ENCODE measurements at regions not wholly inside any gene's neighbourhood (a gene's known extent, or its start where the extent isn't known, plus 50 kb on each side); places are given as distances from the start of the nearest gene placed in this dataset.

GRCh38 chr6:14360565-14360964 lies 243.0 kb downstream of the CD83 start:
- H3K14ac ChIP-seq (ENCODE audit: insufficient read depth, low read length), result no peak overlapping the region; the same call in 1 of the 2 replicates
- H3K4me1 Mint-ChIP-seq, result peaks cover 54 to 76% of the 10 kb centered on the region in 2 experiments
- H4K20me1 ChIP-seq (ENCODE audit: control insufficient read depth, insufficient read depth, insufficient read length), result no peaks in the 10 kb centered on the region

More at GRCh38 chr6:14360565-14360964, 243.0 kb downstream of the CD83 start:
- TF ChIP-seq, protein P1, sequence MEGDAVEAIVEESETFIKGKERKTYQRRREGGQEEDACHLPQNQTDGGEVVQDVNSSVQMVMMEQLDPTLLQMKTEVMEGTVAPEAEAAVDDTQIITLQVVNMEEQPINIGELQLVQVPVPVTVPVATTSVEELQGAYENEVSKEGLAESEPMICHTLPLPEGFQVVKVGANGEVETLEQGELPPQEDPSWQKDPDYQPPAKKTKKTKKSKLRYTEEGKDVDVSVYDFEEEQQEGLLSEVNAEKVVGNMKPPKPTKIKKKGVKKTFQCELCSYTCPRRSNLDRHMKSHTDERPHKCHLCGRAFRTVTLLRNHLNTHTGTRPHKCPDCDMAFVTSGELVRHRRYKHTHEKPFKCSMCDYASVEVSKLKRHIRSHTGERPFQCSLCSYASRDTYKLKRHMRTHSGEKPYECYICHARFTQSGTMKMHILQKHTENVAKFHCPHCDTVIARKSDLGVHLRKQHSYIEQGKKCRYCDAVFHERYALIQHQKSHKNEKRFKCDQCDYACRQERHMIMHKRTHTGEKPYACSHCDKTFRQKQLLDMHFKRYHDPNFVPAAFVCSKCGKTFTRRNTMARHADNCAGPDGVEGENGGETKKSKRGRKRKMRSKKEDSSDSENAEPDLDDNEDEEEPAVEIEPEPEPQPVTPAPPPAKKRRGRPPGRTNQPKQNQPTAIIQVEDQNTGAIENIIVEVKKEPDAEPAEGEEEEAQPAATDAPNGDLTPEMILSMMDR (conservative IDR thresholded peaks at IDR 0.05), result no peak
- Histone ChIP-seq H2BK12ac (ENCODE audit: insufficient read length, low read depth, low read length) (no peak overlapping the region), H3K23ac (ENCODE audit: insufficient read length, low read depth, low read length) (no peak overlapping the region), H3K18ac (ENCODE audit: insufficient read length, low read depth, low read length) (no peak overlapping the region), H2AK5ac (ENCODE audit: insufficient read length, low read length) (no peak overlapping the region), H3K23me2 (ENCODE audit: insufficient read length, low read depth, low read length, poor library complexity, severe bottlenecking) (no peaks in the 10 kb centered on the region), H3K9ac (ENCODE audit: extremely low read depth, insufficient read length, low read length) (no peak overlapping the region), H3K79me1 (ENCODE audit: insufficient read depth, low read depth, low read length, poor library complexity, severe bottlenecking) (no peaks in the 10 kb centered on the region), H3T11ph (ENCODE audit: low read length) (no peak overlapping the region), H3K27me3 (ENCODE audit: insufficient read depth, low read length) (no peaks in the 10 kb centered on the region), H4K8ac (replicated peaks; ENCODE audit: insufficient read length, low read depth, low read length) (no peak overlapping the region), H2BK5ac (ENCODE audit: insufficient read length, low read length) (no peak overlapping the region), H2BK20ac (ENCODE audit: low read depth, low read length, poor library complexity, severe bottlenecking) (no peak overlapping the region), H2BK120ac (ENCODE audit: low read depth, low read length, poor library complexity, severe bottlenecking) (no peak overlapping the region), H4K5ac (ENCODE audit: insufficient read length, low read depth, low read length) (no peak overlapping the region), H3K9me3 (ENCODE audit: control insufficient read depth, low read depth, low read length) (no peaks in the 10 kb centered on the region), H2BK15ac (ENCODE audit: low read depth, low read length) (no peak overlapping the region), H4K91ac (ENCODE audit: insufficient read length, low read depth, low read length) (no peak overlapping the region), H3K4me2 (ENCODE audit: insufficient read depth, insufficient read length, low read length) (no peak overlapping the region), H2AFZ (ENCODE audit: low read length) (no peak overlapping the region), H3K27ac (ENCODE audit: insufficient read length, low read depth, low read length) (no peak overlapping the region), H3K56ac (ENCODE audit: insufficient read length, low read depth, low read length) (no peak overlapping the region), H3K4ac (ENCODE audit: low read depth, low read length) (no peak overlapping the region), H3K79me2 (ENCODE audit: insufficient read depth, low read length) (no peaks in the 10 kb centered on the region), H3K4me1 (ENCODE audit: insufficient read depth, low read length) (peaks cover 6% of the 10 kb centered on the region; the same call in 1 of the 2 replicates)
- H3K4me3 Mint-ChIP-seq, result no peak overlapping the region
- H3K27ac Mint-ChIP-seq, result peak overlapping the region in 1 of 3 experiments; percentile 25; a peak in 2 of 7 replicates
- DNase-seq, result no peak
- no peaks in the 10 kb centered on the region for H3K9me3 Mint-ChIP-seq
- WGBS (ENCODE audit: extremely low coverage, insufficient read length, low lambda C conversion rate), result no CpG with 5 or more reads among the region's 7 CpGs
- no peaks in the 10 kb centered on the region; the same call in none of the 2 replicates for H3K27me3 Mint-ChIP-seq (ENCODE audit: low read depth)
- H3K36me3 Mint-ChIP-seq (ENCODE audit: insufficient read depth in 1 of 3, low read depth in 3 of 3), result no peaks in the 10 kb centered on the region
